PC-9 (cell line): ENCODE measurements at regions not wholly inside any gene's neighbourhood (a gene's known extent, or its start where the extent isn't known, plus 50 kb on each side); places are given as distances from the start of the nearest gene placed in this dataset.

Source experiments
- BruUV-seq: library from RNA; stranded (reverse); fragments of 400-500 nt; replicated peaks from 2 replicates; lab custom pipeline; 2021; lab: Mats Ljungman, UMichigan
- CTCF ChIA-PET: fragments of 300-600 bp; sonication (Branson Sonifier 250); formaldehyde crosslinking; loops from one replicate; lab custom pipeline; 2022; ENCODE audit warnings: antibody characterized with exemption; lab: Charles Lee
- POLR2A ChIA-PET: fragments of 300-600 bp; sonication (Branson Sonifier 250); formaldehyde crosslinking; loops from one replicate; lab custom pipeline; 2022; ENCODE audit warnings: antibody characterized with exemption; ENCODE audit not compliant: unreplicated experiment; lab: Charles Lee
- DNase-seq, 2 experiments: peaks; one replicate each; pipeline versions ENCODE4 v3.0.0 to v3.0.0-alpha.2; 2015 to 2022; ENCODE audit warnings: mixed read lengths in 1 of 2
- H2AFZ ChIP-seq: fragments of 200-600 bp; sonication (generic); 2 replicates; pipeline ENCODE4 v1.8.1; 2017; ENCODE audit warnings: antibody characterized with exemption
- H3F3A ChIP-seq: fragments of 200-600 bp; sonication (generic); 2 replicates; pipeline ENCODE4 v1.8.1; 2017; ENCODE audit warnings: antibody characterized with exemption, mild to moderate bottlenecking, low read depth; ENCODE audit not compliant: insufficient read depth
- H3K27ac ChIP-seq: fragments of 200-600 bp; sonication (generic); 2 replicates; pipeline ENCODE4 v1.6.1; 2016; ENCODE audit warnings: mixed run types
- H3K27me3 ChIP-seq: fragments of 200-600 bp; sonication (generic); 2 replicates; pipeline ENCODE4 v1.6.1; 2016; ENCODE audit warnings: low read depth, mixed run types; ENCODE audit not compliant: insufficient read depth
- H3K36me3 ChIP-seq: fragments of 200-600 bp; sonication (generic); 2 replicates; pipeline ENCODE4 v1.6.1; 2016; ENCODE audit warnings: low read depth, mixed run types
- H3K4me1 ChIP-seq: fragments of 200-600 bp; sonication (generic); replicated peaks from 2 replicates; pipeline ENCODE4 v1.6.1; 2016; ENCODE audit warnings: mixed run types; ENCODE audit not compliant: insufficient read depth
- H3K4me2 ChIP-seq: fragments of 200-600 bp; sonication (generic); 2 replicates; pipeline ENCODE4 v1.6.1; 2017; ENCODE audit warnings: mixed run types
- H3K4me3 ChIP-seq: fragments of 200-600 bp; sonication (generic); 2 replicates; pipeline ENCODE4 v1.6.1; 2016; ENCODE audit warnings: mixed run types
- H3K79me2 ChIP-seq: fragments of 200-600 bp; sonication (generic); 2 replicates; pipeline ENCODE4 v1.6.1; 2017; ENCODE audit warnings: low read depth, mixed run types
- H3K9me2 ChIP-seq: fragments of 200-600 bp; sonication (generic); 2 replicates; pipeline ENCODE4 v1.8.1; 2017; ENCODE audit warnings: mild to moderate bottlenecking; ENCODE audit not compliant: insufficient read depth
- H3K9me3 ChIP-seq: fragments of 200-600 bp; sonication (generic); 2 replicates; pipeline ENCODE4 v1.8.1; 2016; ENCODE audit warnings: low read depth; ENCODE audit not compliant: insufficient read depth
- H4K20me1 ChIP-seq: fragments of 200-600 bp; sonication (generic); 2 replicates; pipeline ENCODE4 v1.8.1; 2017; ENCODE audit not compliant: insufficient read depth
- EZH2 ChIP-seq: fragments of 200-600 bp; sonication (generic); IDR thresholded peaks from 2 replicates; pipeline ENCODE4 v1.8.0; 2017; ENCODE audit warnings: antibody characterized with exemption, low read depth
- intact Hi-C: fragments of 100-400 bp; cut with micrococcal nuclease; formaldehyde crosslinking; loops from one replicate; pipeline ENCODE4 v1.10.0; 2022; ENCODE audit not compliant: unreplicated experiment
- TF ChIP-seq, protein P1 (sequence below): fragments of 200-600 bp; sonication (generic); conservative IDR thresholded peaks from 2 replicates; pipeline ENCODE4 v1.6.1; 2017; ENCODE audit warnings: mixed run types, antibody characterized with exemption, mild to moderate bottlenecking, moderate library complexity

GRCh38 chr12:30428098-30428497 lies 267.6 kb downstream of the IPO8 start:
- intact Hi-C loops: no loop called here
- CTCF ChIA-PET: no interaction called here
- POLR2A ChIA-PET: no interaction called here

GRCh38 chr12:30427555-30427954 lies 268.1 kb downstream of the IPO8 start:
- no peaks in the 10 kb centered on the region for H3K9me2 ChIP-seq
- DNase-seq: no peak
- CTCF ChIA-PET: no interaction called here
- no peaks in the 10 kb centered on the region for H3K27me3 ChIP-seq
- no peak for TF ChIP-seq EZH2
- TF ChIP-seq, protein P1, sequence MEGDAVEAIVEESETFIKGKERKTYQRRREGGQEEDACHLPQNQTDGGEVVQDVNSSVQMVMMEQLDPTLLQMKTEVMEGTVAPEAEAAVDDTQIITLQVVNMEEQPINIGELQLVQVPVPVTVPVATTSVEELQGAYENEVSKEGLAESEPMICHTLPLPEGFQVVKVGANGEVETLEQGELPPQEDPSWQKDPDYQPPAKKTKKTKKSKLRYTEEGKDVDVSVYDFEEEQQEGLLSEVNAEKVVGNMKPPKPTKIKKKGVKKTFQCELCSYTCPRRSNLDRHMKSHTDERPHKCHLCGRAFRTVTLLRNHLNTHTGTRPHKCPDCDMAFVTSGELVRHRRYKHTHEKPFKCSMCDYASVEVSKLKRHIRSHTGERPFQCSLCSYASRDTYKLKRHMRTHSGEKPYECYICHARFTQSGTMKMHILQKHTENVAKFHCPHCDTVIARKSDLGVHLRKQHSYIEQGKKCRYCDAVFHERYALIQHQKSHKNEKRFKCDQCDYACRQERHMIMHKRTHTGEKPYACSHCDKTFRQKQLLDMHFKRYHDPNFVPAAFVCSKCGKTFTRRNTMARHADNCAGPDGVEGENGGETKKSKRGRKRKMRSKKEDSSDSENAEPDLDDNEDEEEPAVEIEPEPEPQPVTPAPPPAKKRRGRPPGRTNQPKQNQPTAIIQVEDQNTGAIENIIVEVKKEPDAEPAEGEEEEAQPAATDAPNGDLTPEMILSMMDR: no peak
- no peaks in the 10 kb centered on the region; the same call in 1 of the 2 replicates for H3K9me3 ChIP-seq
- no peak overlapping the region for H2AFZ ChIP-seq
- H3K4me1 ChIP-seq: no peaks in the 10 kb centered on the region
- BruUV-seq: no TSS peak
- H4K20me1 ChIP-seq: no peaks in the 10 kb centered on the region
- intact Hi-C loops: no loop called here
- H3K4me2 ChIP-seq: no peak overlapping the region
- H3K36me3 ChIP-seq: no peaks in the 10 kb centered on the region
- H3K4me3 ChIP-seq: no peak overlapping the region
- POLR2A ChIA-PET: no interaction called here
- H3F3A ChIP-seq: no peaks in the 10 kb centered on the region
- H3K27ac ChIP-seq: no peak overlapping the region
- H3K79me2 ChIP-seq: no peaks in the 10 kb centered on the region

More at GRCh38 chr12:30428098-30428497, 267.6 kb downstream of the IPO8 start:
- no peaks in the 10 kb centered on the region for H3K9me2 ChIP-seq
- TF ChIP-seq, protein P1: no peak
- TF ChIP-seq EZH2: no peak
- no peak overlapping the region for H3K4me3 ChIP-seq
- no peak overlapping the region for H3K27ac ChIP-seq
- no peaks in the 10 kb centered on the region for H3K79me2 ChIP-seq
- H3K27me3 ChIP-seq: no peaks in the 10 kb centered on the region
- DNase-seq: no peak
- H4K20me1 ChIP-seq: no peaks in the 10 kb centered on the region
- no peaks in the 10 kb centered on the region; the same call in 1 of the 2 replicates for H3K9me3 ChIP-seq
- H3K36me3 ChIP-seq: no peaks in the 10 kb centered on the region
- no peak overlapping the region for H2AFZ ChIP-seq
- H3K4me2 ChIP-seq: no peak overlapping the region
- no peaks in the 10 kb centered on the region for H3F3A ChIP-seq
- no TSS peak for BruUV-seq
- no peaks in the 10 kb centered on the region for H3K4me1 ChIP-seq

GRCh38 chr12:30425445-30425844 lies 270.2 kb downstream of the IPO8 start:
- POLR2A ChIA-PET: no interaction called here
- no peak overlapping the region for H3K4me2 ChIP-seq
- no peaks in the 10 kb centered on the region; the same call in 1 of the 2 replicates for H3K9me3 ChIP-seq
- H3K79me2 ChIP-seq: no peaks in the 10 kb centered on the region
- H4K20me1 ChIP-seq: no peaks in the 10 kb centered on the region
- H3F3A ChIP-seq: no peaks in the 10 kb centered on the region
- H3K27ac ChIP-seq: no peak overlapping the region
- H3K36me3 ChIP-seq: no peaks in the 10 kb centered on the region
- DNase-seq: no peak
- H3K4me1 ChIP-seq: no peaks in the 10 kb centered on the region
- no peaks in the 10 kb centered on the region for H3K27me3 ChIP-seq
- no peak overlapping the region for H3K4me3 ChIP-seq
- intact Hi-C loops: no loop called here
- no peaks in the 10 kb centered on the region for H3K9me2 ChIP-seq
- no TSS peak for BruUV-seq
- CTCF ChIA-PET: no interaction called here
- no peak overlapping the region for H2AFZ ChIP-seq
- TF ChIP-seq, protein P1: no peak
- TF ChIP-seq EZH2: no peak
